Left ventricle myocardium inferior (tissue), 1 donor: ENCODE measurements at regions not wholly inside any gene's neighbourhood (a gene's known extent, or its start where the extent isn't known, plus 50 kb on each side); places are given as distances from the start of the nearest gene placed in this dataset.

Experiments used
- DNase-seq: peaks from one replicate; pipeline ENCODE4 v3.0.0-alpha.2; 2020
- H3K27ac ChIP-seq: fragments of 200-600 bp; replicated peaks from 2 replicates; pipeline ENCODE4 v1.8.0; 2021
- H3K27me3 ChIP-seq: fragments of 200-600 bp; 2 replicates; pipeline ENCODE4 v1.8.0; 2021; ENCODE audit warnings: low read depth
- H3K36me3 ChIP-seq: fragments of 200-600 bp; 2 replicates; pipeline ENCODE4 v1.8.0; 2021
- H3K4me1 ChIP-seq: fragments of 200-600 bp; 2 replicates; pipeline ENCODE4 v1.8.0; 2021
- H3K4me3 ChIP-seq: fragments of 200-600 bp; 2 replicates; pipeline ENCODE4 v1.8.0; 2021; ENCODE audit warnings: mild to moderate bottlenecking, moderate library complexity
- H3K9me3 ChIP-seq: fragments of 200-600 bp; replicated peaks from 2 replicates; pipeline ENCODE4 v1.8.0; 2021
- CTCF ChIP-seq: fragments of 200-600 bp; IDR thresholded peaks from 2 replicates; pipeline ENCODE4 v1.8.0; 2021; ENCODE audit warnings: antibody characterized with exemption, mild to moderate bottlenecking, borderline replicate concordance
- intact Hi-C: fragments of 100-400 bp; cut with micrococcal nuclease; formaldehyde crosslinking; loops from one replicate; pipeline ENCODE4 v1.11.0; 2022
- donor health status: DM: no; HTN: yes; CAD: no; lungs with severe emphysema.

GRCh38 chr4:66490729-66491128, 820.4 kb upstream of the EPHA5 start:
- TF ChIP-seq CTCF, result no peak
- Histone ChIP-seq H3K4me3 (no peak overlapping the region), H3K27me3 (no peaks in the 10 kb centered on the region), H3K4me1 (no peaks in the 10 kb centered on the region), H3K36me3 (no peaks in the 10 kb centered on the region), H3K27ac (no peak overlapping the region), H3K9me3 (peaks cover 6% of the 10 kb centered on the region)
- no peak for DNase-seq
- intact Hi-C loops, result no loop called here

- no peak for TF ChIP-seq CTCF
- intact Hi-C loops, result no loop called here
- Histone ChIP-seq H3K27ac (no peak overlapping the region), H3K27me3 (no peaks in the 10 kb centered on the region), H3K9me3 (peaks cover 4% of the 10 kb centered on the region), H3K4me3 (no peak overlapping the region), H3K36me3 (no peaks in the 10 kb centered on the region), H3K4me1 (no peaks in the 10 kb centered on the region)
- DNase-seq, result no peak
Observed at GRCh38 chr4:66489783-66490452, 819.6 kb upstream of the EPHA5 start.

DNA sequence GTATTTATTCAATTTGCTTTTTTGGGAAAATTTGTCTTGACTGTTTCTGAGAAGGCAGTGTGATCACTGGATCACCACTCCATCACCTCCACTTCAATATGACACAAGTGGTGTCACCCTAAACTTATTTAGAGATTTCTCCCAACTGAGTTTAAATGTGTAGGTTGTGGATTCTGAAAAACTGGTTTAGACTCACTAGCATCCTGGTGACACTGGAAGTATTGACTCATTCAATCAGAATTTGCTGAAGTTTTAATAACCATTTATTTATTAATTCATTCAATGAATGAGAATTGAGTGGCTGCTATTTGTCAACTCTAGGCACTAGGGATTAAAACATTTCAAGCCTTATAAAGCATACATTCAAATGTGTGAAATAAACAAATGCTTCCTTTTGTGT, 819.1 kb upstream of the EPHA5 start:
- no peak for DNase-seq
- H3K4me3 ChIP-seq, result no peak overlapping the region
- no peak for TF ChIP-seq CTCF
- H3K36me3 ChIP-seq, result no peaks in the 10 kb centered on the region
- no peaks in the 10 kb centered on the region for H3K4me1 ChIP-seq
- intact Hi-C loops, result no loop called here
- H3K9me3 ChIP-seq, result no peaks in the 10 kb centered on the region
- no peaks in the 10 kb centered on the region for H3K27me3 ChIP-seq
- H3K27ac ChIP-seq, result no peak overlapping the region

DNA sequence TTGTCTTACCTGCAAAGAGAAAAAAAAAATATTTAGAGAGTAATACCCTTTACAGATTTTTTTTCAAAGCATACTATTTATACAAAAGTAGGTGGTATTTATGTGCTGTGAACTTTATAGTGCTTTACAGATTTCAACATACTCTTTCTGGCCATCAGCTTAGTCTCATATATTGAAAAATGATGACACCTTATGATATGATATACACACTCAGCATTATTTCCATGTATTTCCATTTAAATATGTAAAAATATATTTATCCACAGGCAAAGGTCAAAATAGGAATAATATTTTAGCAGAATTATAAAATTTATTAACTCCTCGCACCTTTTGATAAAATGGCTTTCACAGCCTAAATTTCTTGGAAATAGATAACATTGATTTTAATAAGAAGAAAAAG, 815.8 kb upstream of the EPHA5 start:
- no peak for TF ChIP-seq CTCF
- no peak overlapping the region for H3K4me3 ChIP-seq
- no peaks in the 10 kb centered on the region for H3K27me3 ChIP-seq
- H3K4me1 ChIP-seq, result no peaks in the 10 kb centered on the region
- H3K9me3 ChIP-seq, result no peaks in the 10 kb centered on the region
- no peaks in the 10 kb centered on the region for H3K36me3 ChIP-seq
- H3K27ac ChIP-seq, result no peak overlapping the region
- no peak for DNase-seq
- intact Hi-C loops, result no loop called here

DNA sequence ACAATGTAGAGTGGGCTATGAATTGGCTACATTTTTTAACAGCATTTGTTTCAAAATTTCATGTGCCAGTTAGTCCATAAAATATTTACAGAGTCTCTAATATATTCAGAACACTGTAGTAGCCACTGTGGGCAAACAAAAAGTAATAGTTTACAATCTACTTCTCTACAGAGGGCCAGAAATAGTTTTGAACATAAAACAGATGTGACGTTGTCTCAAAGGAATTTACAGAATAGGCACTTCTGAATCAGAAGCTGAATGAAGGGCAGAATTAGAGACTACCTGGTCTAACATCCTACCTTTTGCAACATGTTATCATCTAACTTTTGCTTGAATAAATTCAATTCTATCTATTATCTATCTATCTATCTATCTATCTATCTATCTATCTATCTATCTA, 811.9 kb upstream of the EPHA5 start:
- Histone ChIP-seq H3K4me1 (no peaks in the 10 kb centered on the region), H3K9me3 (no peaks in the 10 kb centered on the region), H3K27me3 (no peaks in the 10 kb centered on the region), H3K36me3 (no peaks in the 10 kb centered on the region), H3K27ac (no peak overlapping the region), H3K4me3 (no peak overlapping the region)
- intact Hi-C loops, result no loop called here
- no peak for TF ChIP-seq CTCF
- DNase-seq, result no peak
